AG09309 (cell line): ENCODE measurements at regions not wholly inside any gene's neighbourhood (a gene's known extent, or its start where the extent isn't known, plus 50 kb on each side); places are given as distances from the start of the nearest gene placed in this dataset.

Source experiments
- DNase-seq: peaks from one replicate; pipeline ENCODE4 v3.0.0-alpha.2; 2010; ENCODE audit warnings: low read depth
- H3K4me3 ChIP-seq: 2 replicates; pipeline ENCODE4 v1.5.1; 2011; ENCODE audit warnings: mild to moderate bottlenecking, low read depth, low read length, moderate library complexity; ENCODE audit not compliant: control insufficient read depth
- CTCF ChIP-seq: IDR thresholded peaks from 2 replicates; pipeline ENCODE4 v1.5.1; 2011; ENCODE audit warnings: mild to moderate bottlenecking, low read depth, low read length, inconsistent platforms; ENCODE audit not compliant: insufficient read depth, control insufficient read depth; ENCODE audit errors: missing control alignments

- no peak overlapping the region for H3K4me3 ChIP-seq
- DNase-seq: no peak
- no peak for TF ChIP-seq CTCF
These were observed 62.3 kb upstream of the ADRA2C start for GRCh38 chr4:3703677-3704521.

- no peak for TF ChIP-seq CTCF
- DNase-seq: no peak
- no peak overlapping the region for H3K4me3 ChIP-seq
These were observed 62.9 kb upstream of the ADRA2C start for GRCh38 chr4:3703343-3703676.

- H3K4me3 ChIP-seq: no peak overlapping the region
- no peak for DNase-seq
- TF ChIP-seq CTCF: no peak
These were observed 63.5 kb upstream of the ADRA2C start for GRCh38 chr4:3702561-3703221.

- H3K4me3 ChIP-seq: no peak overlapping the region
- TF ChIP-seq CTCF: no peak
These were observed 64.2 kb upstream of the ADRA2C start for GRCh38 chr4:3701736-3702560.

GRCh38 chr4:3701271-3701734, 64.9 kb upstream of the ADRA2C start:
- DNase-seq: no peak
- H3K4me3 ChIP-seq: no peak overlapping the region
- TF ChIP-seq CTCF: no peak

More at GRCh38 chr4:3701736-3702560, 64.2 kb upstream of the ADRA2C start:
- no peak for DNase-seq

GRCh38 chr4:3700736-3701135, 65.4 kb upstream of the ADRA2C start:
- no peak overlapping the region for H3K4me3 ChIP-seq
- no peak for DNase-seq
- TF ChIP-seq CTCF: no peak
